D721Med (cell line): ENCODE measurements at regions not wholly inside any gene's neighbourhood (a gene's known extent, or its start where the extent isn't known, plus 50 kb on each side); places are given as distances from the start of the nearest gene placed in this dataset.

Experiments
- DNase-seq: peaks from one replicate; pipeline ENCODE4 v3.0.0; 2011; ENCODE audit warnings: low spot score; ENCODE audit not compliant: insufficient read length
- FAIRE-seq: peaks from 2 replicates; lab custom pipeline; 2011; peaks lifted over from hg19 to GRCh38; lab: Jason Lieb, UNC
- TF ChIP-seq, protein P1 (sequence below): IDR thresholded peaks from 2 replicates; pipeline ENCODE4 v1.5.1; 2012; ENCODE audit warnings: mild to moderate bottlenecking, control low read depth; ENCODE audit not compliant: insufficient read depth; ENCODE audit errors: missing control alignments

DNA sequence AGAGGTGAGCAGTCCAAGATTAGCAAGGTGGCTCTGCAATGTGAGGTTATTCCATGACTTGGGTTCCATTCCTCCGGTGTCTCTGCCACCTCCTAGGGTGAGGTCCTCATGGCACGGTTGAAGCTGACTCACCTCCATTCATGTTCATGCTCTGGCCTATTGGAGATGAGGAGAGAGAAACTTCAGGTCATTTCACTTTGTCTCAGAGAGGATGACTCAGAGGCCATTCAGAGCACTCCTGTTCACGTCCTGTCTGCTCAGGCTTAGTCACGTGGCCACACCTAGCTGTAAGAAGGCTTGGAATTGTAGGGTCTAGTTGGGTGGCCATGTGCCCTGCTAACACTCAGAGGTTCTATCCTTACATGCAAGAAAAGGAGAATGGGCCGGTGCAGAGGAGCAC lies 67.5 kb upstream of the MBOAT2 start:
- TF ChIP-seq, protein P1, sequence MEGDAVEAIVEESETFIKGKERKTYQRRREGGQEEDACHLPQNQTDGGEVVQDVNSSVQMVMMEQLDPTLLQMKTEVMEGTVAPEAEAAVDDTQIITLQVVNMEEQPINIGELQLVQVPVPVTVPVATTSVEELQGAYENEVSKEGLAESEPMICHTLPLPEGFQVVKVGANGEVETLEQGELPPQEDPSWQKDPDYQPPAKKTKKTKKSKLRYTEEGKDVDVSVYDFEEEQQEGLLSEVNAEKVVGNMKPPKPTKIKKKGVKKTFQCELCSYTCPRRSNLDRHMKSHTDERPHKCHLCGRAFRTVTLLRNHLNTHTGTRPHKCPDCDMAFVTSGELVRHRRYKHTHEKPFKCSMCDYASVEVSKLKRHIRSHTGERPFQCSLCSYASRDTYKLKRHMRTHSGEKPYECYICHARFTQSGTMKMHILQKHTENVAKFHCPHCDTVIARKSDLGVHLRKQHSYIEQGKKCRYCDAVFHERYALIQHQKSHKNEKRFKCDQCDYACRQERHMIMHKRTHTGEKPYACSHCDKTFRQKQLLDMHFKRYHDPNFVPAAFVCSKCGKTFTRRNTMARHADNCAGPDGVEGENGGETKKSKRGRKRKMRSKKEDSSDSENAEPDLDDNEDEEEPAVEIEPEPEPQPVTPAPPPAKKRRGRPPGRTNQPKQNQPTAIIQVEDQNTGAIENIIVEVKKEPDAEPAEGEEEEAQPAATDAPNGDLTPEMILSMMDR, result no peak
- DNase-seq (no peak), FAIRE-seq (no peak)

DNA sequence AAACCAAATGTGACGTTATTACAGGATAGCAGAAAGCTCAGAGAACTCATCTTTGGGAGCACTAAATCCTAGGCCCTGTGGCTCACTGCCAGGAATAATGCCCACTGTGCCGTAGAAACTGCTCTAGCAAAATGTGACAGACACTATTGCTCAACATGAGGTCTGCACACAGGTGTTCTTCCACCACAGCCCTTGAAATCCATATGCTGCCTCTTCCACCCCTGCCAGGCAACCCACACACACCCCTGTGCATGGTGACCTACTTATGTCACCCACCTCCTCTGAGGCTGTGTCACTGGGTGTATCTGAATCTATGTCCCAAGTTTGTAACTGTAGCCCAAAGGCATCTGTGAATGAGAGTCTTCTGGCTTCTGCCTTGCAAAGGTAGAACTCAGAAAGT lies 66.1 kb upstream of the MBOAT2 start:
- TF ChIP-seq, protein P1, result no peak
- DNase-seq, result no peak
- no peak for FAIRE-seq

DNA sequence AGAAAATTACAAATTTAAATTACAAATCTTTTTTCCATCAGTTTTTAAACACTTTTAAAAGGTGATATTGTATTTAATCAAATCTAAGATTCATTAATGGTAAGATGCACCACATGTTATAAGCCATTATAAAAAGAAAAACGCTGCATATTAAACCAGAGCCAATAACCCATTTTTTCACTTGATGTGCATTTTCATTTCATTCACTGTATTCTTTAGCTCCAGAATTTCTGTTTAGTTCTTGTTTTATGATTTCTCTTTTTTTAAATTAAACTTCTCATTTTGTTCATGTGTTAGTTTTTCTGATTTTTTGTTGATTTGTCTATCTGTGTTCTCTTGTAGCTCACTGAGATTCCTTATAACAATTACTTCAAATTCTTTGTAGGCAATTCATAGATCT lies 62.4 kb upstream of the MBOAT2 start:
- DNase-seq, result no peak
- TF ChIP-seq, protein P1, result no peak
- FAIRE-seq, result no peak

DNA sequence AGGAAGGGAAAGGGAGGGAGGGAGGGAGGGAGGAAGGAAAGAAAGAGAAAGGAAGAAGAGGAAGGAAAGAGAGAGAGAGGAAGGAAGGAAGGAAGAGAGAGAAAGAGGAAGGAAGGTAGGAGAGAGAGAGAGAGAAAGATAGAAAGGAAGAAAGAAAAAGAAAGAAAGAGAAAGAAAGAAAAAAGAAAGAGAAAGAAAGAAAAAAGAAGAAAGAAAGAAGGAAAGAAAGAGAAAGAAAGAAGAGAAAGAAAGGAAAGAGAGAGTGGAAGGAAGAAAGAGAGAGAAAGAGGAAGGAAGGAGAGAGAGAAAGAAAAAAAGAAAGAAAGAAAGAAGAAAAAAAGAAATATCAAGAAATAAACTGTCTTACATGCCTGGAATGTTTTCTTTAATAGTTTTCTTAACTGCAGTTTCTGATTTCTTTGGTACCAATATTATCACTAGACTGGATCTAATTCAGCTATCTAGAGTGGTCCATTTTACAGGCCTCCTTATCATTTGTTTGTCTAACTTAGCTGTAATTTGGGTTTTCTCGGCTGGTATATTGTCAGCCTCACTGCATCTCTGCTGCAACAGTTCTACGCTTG lies 59.6 kb upstream of the MBOAT2 start:
- DNase-seq (no peak), FAIRE-seq (no peak)
- TF ChIP-seq, protein P1, result no peak

DNA sequence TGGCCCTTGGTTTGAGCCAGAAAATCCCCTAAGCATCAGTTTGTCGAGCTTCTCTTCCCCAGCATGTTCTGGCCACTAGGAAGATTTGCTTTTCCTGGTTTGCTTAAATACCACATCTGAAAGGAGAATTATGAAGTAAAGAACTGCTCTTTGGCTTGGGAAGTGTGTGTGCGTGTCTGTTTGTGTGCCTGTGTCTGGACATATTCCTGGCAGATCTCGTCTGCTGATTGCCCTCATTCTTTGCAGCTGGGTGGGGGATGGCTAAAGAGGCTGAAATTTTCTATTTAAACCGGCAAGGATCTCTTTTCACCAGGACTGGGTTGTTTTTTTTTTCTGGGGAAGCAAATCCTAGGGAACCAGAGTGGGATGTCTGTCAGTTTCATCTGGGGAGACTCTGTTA lies 57.3 kb upstream of the MBOAT2 start:
- DNase-seq (no peak), FAIRE-seq (no peak)
- TF ChIP-seq, protein P1, result no peak

DNA sequence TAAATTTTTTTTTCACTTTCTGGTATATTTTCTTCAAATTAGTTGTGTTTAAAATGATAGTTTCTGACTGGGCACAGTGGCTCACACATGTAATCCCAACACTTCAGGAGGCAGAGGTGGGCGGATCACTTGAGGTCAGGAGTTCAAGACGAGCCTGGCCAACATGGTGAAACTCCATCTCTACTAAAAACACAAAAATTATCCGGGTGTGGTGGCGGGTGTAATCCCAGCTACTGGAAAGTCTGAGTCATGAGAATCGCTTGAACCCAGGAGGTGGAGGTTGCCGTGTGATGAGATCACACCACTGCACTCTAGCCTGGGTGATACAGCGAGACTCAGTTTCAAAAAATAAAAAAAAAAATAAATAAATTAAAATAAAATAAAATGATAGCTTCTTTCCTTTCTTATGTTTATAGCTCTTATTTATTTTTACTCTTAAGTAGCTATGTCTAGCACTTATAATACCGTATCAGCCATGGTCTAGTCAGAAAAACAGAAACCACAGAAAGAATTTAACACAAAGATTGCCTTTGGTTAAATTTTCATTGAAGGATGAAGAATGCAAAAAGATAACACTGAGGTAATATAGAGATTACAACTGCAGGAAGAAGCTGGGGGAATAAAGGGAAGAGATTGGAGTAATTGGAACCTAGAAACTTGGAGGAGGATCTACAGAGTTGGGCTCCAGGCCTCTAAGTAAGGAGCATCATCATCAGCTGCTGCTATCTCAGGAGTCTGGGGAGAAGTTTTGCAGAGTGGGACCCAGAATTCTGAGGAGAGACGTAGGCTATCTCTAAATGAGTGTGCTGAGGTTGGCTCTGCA lies 54.7 kb upstream of the MBOAT2 start:
- FAIRE-seq (no peak), DNase-seq (no peak)
- TF ChIP-seq, protein P1, result no peak

DNA sequence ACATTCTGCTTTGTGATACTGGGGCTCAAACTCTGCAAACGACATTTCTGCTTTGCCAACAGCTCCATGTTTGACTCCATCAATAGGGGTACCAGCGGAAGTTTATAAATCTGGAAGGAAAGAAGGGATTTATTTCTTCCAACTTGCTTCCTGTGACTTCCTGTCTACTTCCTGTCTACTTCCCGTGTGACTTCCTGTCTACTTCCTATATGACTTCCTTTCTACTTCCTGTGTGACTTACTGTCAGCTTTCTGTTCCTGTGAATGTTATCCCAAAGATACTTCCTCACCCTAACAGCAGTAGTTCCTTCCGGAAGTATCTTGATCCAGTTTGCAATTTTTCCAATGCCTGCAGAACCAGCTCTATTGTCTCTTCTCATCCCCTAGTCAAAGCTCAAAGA lies 52.0 kb upstream of the MBOAT2 start:
- TF ChIP-seq, protein P1, result no peak
- FAIRE-seq, result no peak
- no peak for DNase-seq
